Tibial nerve (tissue), 3 donors: ENCODE measurements at regions not wholly inside any gene's neighbourhood (a gene's known extent, or its start where the extent isn't known, plus 50 kb on each side); places are given as distances from the start of the nearest gene placed in this dataset.

ENCODE experiments used
- CTCF ChIP-seq, 5 experiments: fragments of 200-600 bp in 3 of 5; fragments of 450-650 bp in 2 of 5; sonication (generic) in 3 of 5; IDR thresholded peaks; one replicate each; pipeline ENCODE4 v1.5.1; 2016 to 2019; ENCODE audit warnings: antibody characterized with exemption in 5 of 5, mild to moderate bottlenecking in 3 of 5, moderate library complexity in 2 of 5
- POLR2A ChIP-seq, 2 donors: fragments of 450-650 bp; IDR thresholded peaks; one replicate each; pipeline ENCODE4 v1.6.1; 2017; ENCODE audit warnings: antibody characterized with exemption in 2 of 2, mild to moderate bottlenecking in 2 of 2, moderate library complexity in 2 of 2

- no peak for TF ChIP-seq CTCF (IDR thresholded peaks at IDR 0.05)
- TF ChIP-seq POLR2A (IDR thresholded peaks at IDR 0.05), result no peak
Observed at GRCh38 chr4:187921946-187922623, 73.5 kb upstream of the ZFP42 start.
